HepG2 (cell line): ENCODE measurements at regions not wholly inside any gene's neighbourhood (a gene's known extent, or its start where the extent isn't known, plus 50 kb on each side); places are given as distances from the start of the nearest gene placed in this dataset.
"Not testable (repeated sequence)": the region's sequence is repeated elsewhere in the genome, so short reads cannot be mapped to it uniquely, and the experiment has no call there.

Experiments used
- ATAC-seq: fragments of 200-7000 bp; cut with Tn5 transposase; 3 replicates; pipeline ENCODE4 v1.9.1; 2020; ENCODE audit warnings: mild to moderate bottlenecking, moderate library complexity
- BruUV-seq: library from RNA; stranded (reverse); fragments of 400-500 nt; replicated peaks from 2 replicates; lab custom pipeline; 2021; lab: Mats Ljungman, UMichigan
- CTCF ChIA-PET: fragments of 300-600 bp; formaldehyde crosslinking; extraction: SDS; loops from one replicate; lab custom pipeline; 2021; ENCODE audit warnings: low total read pairs, inconsistent platforms, low intra/inter-chr PET ratio; lab: Yijun Ruan, JAX
- POLR2A ChIA-PET: fragments of 350-600 bp; sonication (Branson Sonifier 250); formaldehyde crosslinking; loops from one replicate; lab custom pipeline; 2020; ENCODE audit warnings: antibody characterized with exemption, inconsistent platforms; lab: Yijun Ruan, JAX
- DNase-seq: peaks from one replicate; pipeline ENCODE4 v3.0.0-alpha.2; 2015; ENCODE audit warnings: low spot score
- FAIRE-seq: peaks from 3 replicates; lab custom pipeline; 2011; peaks lifted over from hg19 to GRCh38; lab: Jason Lieb, UNC
- H2AFZ ChIP-seq: one replicate; pipeline ENCODE4 v1.6.1; 2011; ENCODE audit warnings: low read length, inconsistent platforms
- H3K27ac ChIP-seq: fragments of 300-600 bp; 3 replicates; pipeline ENCODE4 v1.8.0; 2011; ENCODE audit warnings: mixed run types, mild to moderate bottlenecking, mixed read lengths, low read length, inconsistent platforms; ENCODE audit not compliant: insufficient read depth; ENCODE audit errors: extremely low read length
- H3K27me3 ChIP-seq, 2 experiments: fragments of 200-600 bp in 1 of 2; 2 replicates in 1 of 2; 3 replicates in 1 of 2; pipeline versions ENCODE4 v1.6.0 to v1.8.0; 2011; ENCODE audit warnings: low read length in 2 of 2, mild to moderate bottlenecking in 2 of 2, moderate library complexity in 2 of 2, inconsistent platforms in 1 of 2; ENCODE audit not compliant: insufficient read depth in 2 of 2, control insufficient read depth in 1 of 2
- H3K36me3 ChIP-seq, 2 experiments: fragments of 200-600 bp in 1 of 2; replicated peaks in 1 of 2; 2 replicates in 1 of 2; 3 replicates in 1 of 2; pipeline versions ENCODE4 v1.5.1 to v1.8.0; 2011; ENCODE audit warnings: low read length in 2 of 2, inconsistent platforms in 1 of 2; ENCODE audit not compliant: insufficient read depth in 2 of 2, control insufficient read depth in 1 of 2
- H3K4me1 ChIP-seq: 2 replicates; pipeline ENCODE4 v1.5.1; 2012; ENCODE audit warnings: low read length, inconsistent platforms; ENCODE audit not compliant: insufficient read depth
- H3K4me2 ChIP-seq: 2 replicates; pipeline ENCODE4 v1.6.0; 2011; ENCODE audit warnings: low read depth, low read length, inconsistent platforms
- H3K4me3 ChIP-seq, 3 experiments: fragments of 200-600 bp in 1 of 3; sonication (generic), shearing (Covaris generic) in 1 of 3; replicated peaks in 1 of 3; 2 replicates each; pipeline ENCODE4 v1.5.1; 2011 to 2016; ENCODE audit warnings: low read length in 3 of 3, inconsistent platforms in 2 of 3, low read depth in 2 of 3, mild to moderate bottlenecking in 2 of 3, control low read depth in 1 of 3, mixed read lengths in 1 of 3; ENCODE audit not compliant: insufficient read depth in 1 of 3
- H3K79me2 ChIP-seq: one replicate; pipeline ENCODE4 v1.6.1; 2011; ENCODE audit warnings: low read length, inconsistent platforms; ENCODE audit not compliant: insufficient read depth
- H3K9ac ChIP-seq: 2 replicates; pipeline ENCODE4 v1.6.0; 2011; ENCODE audit warnings: mild to moderate bottlenecking, low read depth, low read length, inconsistent platforms; ENCODE audit not compliant: insufficient read depth
- H3K9me3 ChIP-seq: 2 replicates; pipeline ENCODE4 v1.5.1; 2012; ENCODE audit warnings: mild to moderate bottlenecking, low read length
- H4K20me1 ChIP-seq: 2 replicates; pipeline ENCODE4 v1.6.0; 2011; ENCODE audit warnings: inconsistent platforms, mild to moderate bottlenecking, low read length, moderate library complexity; ENCODE audit not compliant: insufficient read depth
- NCOA1 ChIP-seq: sonication (generic); formaldehyde crosslinking; IDR thresholded peaks from 2 replicates; pipeline ENCODE4 v1.9.0; 2021; ENCODE audit warnings: missing genetic modification reagents
- NCOA2 ChIP-seq: sonication (generic); formaldehyde crosslinking; IDR thresholded peaks from 2 replicates; pipeline ENCODE4 v1.8.0; 2022; ENCODE audit warnings: inconsistent platforms
- NR1H2 ChIP-seq: sonication (generic); formaldehyde crosslinking; IDR thresholded peaks from 2 replicates; pipeline ENCODE4 v1.8.1; 2022; ENCODE audit warnings: low read depth, missing genetic modification reagents, borderline replicate concordance
- ONECUT2 ChIP-seq: sonication (generic); formaldehyde crosslinking; IDR thresholded peaks from 2 replicates; pipeline ENCODE4 v1.4.0; 2020; ENCODE audit warnings: missing genetic modification reagents
- RFX3 ChIP-seq: IDR thresholded peaks from 2 replicates; pipeline ENCODE4 v1.6.1; 2016; ENCODE audit warnings: missing biosample characterization, missing genetic modification reagents
- WGBS: methylation state at CpG from one replicate; pipeline ENCODE4 v1.1.6; 2017; ENCODE audit warnings: low lambda C conversion rate; 5-methylcytosine and 5-hydroxymethylcytosine counted together
- in situ Hi-C: cut with HindIII; loops from 2 replicates; pipeline ENCODE4 v1.10.0; 2017; ENCODE audit warnings: low pct_unique_long_range_greater_than_20kb; ENCODE audit not compliant: extremely low pct_ligation_motif_present
- intact Hi-C: fragments of 100-400 bp; cut with micrococcal nuclease; formaldehyde crosslinking; loops from one replicate; pipeline ENCODE4 v1.10.0; 2022; ENCODE audit not compliant: unreplicated experiment
- TF ChIP-seq, protein P1 (sequence below): sonication (generic); formaldehyde crosslinking; IDR thresholded peaks from 2 replicates; pipeline ENCODE4 v1.8.0; 2022; ENCODE audit warnings: missing genetic modification reagents, low read depth, mild to moderate bottlenecking, borderline replicate concordance
- TF ChIP-seq, protein P2 (sequence below): sonication (generic); formaldehyde crosslinking; IDR thresholded peaks from 2 replicates; pipeline ENCODE4 v1.5.0; 2020; ENCODE audit warnings: mild to moderate bottlenecking, missing genetic modification reagents, borderline replicate concordance

DNA sequence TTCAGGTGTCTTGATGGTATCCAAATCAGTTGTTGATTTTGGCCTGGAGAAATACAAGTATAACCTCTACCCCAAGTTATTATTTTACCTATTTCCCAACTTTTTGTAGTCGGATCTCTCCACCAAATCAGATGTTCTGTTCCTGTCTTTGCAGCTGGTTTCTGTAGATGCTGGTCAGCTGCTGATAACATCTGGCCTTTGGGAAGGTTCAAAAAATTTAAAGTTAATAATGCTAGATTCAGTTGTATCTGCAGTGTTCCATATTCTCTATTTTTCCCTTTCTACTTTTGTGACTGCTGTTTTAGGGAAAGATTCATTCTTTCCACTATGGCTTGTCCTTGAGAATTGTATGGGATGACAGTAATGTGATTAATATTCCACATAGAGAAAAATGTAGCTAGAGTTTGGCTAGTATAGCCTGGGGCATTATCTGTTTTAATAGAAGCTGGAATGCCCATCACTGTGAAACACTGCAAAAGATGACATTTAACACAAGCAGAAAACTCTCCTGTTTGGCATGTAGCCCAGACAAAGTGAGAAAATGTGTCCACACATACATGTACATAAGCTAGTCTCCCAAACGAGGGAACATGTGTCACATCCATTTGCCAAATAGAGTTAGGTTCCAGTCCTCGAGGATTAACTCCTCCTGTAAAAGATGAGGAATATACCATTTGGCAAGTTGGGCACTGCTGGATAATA is 99.2 kb downstream of the ZNF100 start:
- H3K9me3 ChIP-seq = peaks cover 78% of the 10 kb centered on the region
- H3K4me1 ChIP-seq, FAIRE-seq, intact Hi-C loops, H3K27ac ChIP-seq, CTCF ChIA-PET, BruUV-seq, H3K9ac ChIP-seq, in situ Hi-C loops, DNase-seq, ATAC-seq, H3K79me2 ChIP-seq, H3K4me3 ChIP-seq, H2AFZ ChIP-seq, H4K20me1 ChIP-seq, H3K4me2 ChIP-seq, H3K36me3 ChIP-seq, POLR2A ChIA-PET, H3K27me3 ChIP-seq: not testable (repeated sequence)
- 0% methylated on average over 3 of the region's 3 CpGs for WGBS

DNA sequence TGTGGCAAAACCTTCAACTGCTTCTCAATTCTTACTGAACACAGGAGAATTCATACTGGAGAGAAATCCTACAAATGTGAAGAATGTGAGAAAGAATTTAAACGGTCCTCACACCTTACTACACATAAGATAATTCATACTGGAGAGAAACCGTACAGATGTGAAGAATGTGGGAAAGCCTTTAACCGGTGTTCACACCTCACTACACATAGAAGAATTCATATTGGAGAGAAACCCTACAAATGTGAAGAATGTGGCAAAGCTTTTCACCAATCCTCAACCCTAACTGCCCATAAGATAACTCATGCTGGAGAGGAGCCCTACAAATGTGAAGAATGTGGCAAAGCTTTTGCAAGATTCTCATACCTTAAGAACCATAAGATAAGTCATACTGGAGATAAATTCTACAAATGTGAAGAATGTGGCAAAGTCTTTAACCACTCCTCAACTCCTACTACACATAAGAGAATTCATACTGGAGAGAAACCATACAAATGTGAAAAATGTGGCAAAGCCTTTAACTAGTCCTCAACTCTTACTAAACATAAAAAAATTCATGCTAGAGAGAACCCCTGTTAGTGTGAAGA is 111.7 kb downstream of the ZNF100 start:
- Histone ChIP-seq H2AFZ (no peak overlapping the region), H3K27me3 (no peaks in the 10 kb centered on the region), H3K9me3 (peaks cover 55% of the 10 kb centered on the region), H3K9ac (no peak overlapping the region), H4K20me1 (no peaks in the 10 kb centered on the region), H3K36me3 (no peaks in the 10 kb centered on the region), H3K4me3 (no peak overlapping the region), H3K4me1 (no peaks in the 10 kb centered on the region), H3K79me2 (no peaks in the 10 kb centered on the region), H3K4me2 (no peak overlapping the region), H3K27ac (no peak overlapping the region)
- intact Hi-C loops (no loop called here), in situ Hi-C loops (no loop called here)
- DNase-seq (no peak), FAIRE-seq (no peak), ATAC-seq (no peak)
- 21% methylated on average over 3 of the region's 3 CpGs for WGBS
- CTCF ChIA-PET = no interaction called here
- POLR2A ChIA-PET = no interaction called here
- no TSS peak for BruUV-seq
- TF ChIP-seq, protein P1, sequence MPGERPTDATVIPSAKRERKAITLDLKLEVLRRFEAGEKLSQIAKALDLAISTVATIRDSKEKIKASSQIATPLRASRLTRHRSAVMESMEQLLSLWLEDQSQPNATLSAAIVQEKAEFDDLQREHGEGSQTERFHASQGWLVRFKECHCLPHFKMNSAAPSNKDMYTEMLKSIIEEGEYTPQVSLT = no peak
- TF ChIP-seq ONECUT2 (no peak), NR1H2 (CRISPR knock-in tag) (no peak), RFX3 (no peak), NCOA2 (CRISPR knock-in tag) (no peak), NCOA1 (CRISPR knock-in tag) (no peak)
- TF ChIP-seq, protein P2, sequence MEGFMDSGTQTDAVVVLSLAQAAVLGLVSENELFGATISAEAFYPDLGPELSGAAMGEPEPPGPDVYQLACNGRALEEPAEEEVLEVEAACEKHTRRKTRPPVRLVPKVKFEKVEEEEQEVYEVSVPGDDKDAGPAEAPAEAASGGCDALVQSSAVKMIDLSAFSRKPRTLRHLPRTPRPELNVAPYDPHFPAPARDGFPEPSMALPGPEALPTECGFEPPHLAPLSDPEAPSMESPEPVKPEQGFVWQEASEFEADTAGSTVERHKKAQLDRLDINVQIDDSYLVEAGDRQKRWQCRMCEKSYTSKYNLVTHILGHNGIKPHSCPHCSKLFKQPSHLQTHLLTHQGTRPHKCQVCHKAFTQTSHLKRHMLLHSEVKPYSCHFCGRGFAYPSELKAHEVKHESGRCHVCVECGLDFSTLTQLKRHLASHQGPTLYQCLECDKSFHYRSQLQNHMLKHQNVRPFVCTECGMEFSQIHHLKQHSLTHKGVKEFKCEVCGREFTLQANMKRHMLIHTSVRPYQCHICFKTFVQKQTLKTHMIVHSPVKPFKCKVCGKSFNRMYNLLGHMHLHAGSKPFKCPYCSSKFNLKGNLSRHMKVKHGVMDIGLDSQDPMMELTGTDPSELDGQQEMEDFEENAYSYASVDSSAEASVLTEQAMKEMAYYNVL (CRISPR knock-in tag) = no peak
